Adrenal gland (tissue), 9 donors: ENCODE measurements at regions not wholly inside any gene's neighbourhood (a gene's known extent, or its start where the extent isn't known, plus 50 kb on each side); places are given as distances from the start of the nearest gene placed in this dataset.

Source experiments
- DNase-seq, 7 donors: peaks; one replicate each; pipeline ENCODE4 v3.0.0-alpha.2; 2019 to 2020
- H3K27ac ChIP-seq, 5 donors: fragments of 200-600 bp; sonication (generic) in 4 of 5; 1 replicate in 3 of 5; 2 replicates in 2 of 5; pipeline versions ENCODE4 v1.5.1 to v1.8.0; 2016 to 2020; ENCODE audit warnings: mild to moderate bottlenecking in 1 of 5
- H3K27me3 ChIP-seq: fragments of 200-600 bp; 2 replicates; pipeline ENCODE4 v1.8.0; 2021
- H3K36me3 ChIP-seq, 2 donors: fragments of 200-600 bp; replicated peaks in 1 of 2; 1 replicate in 1 of 2; 2 replicates in 1 of 2; pipeline versions ENCODE4 v1.5.1 to v1.8.0; 2018 to 2022
- H3K4me1 ChIP-seq, 2 donors: fragments of 200-600 bp; replicated peaks in 1 of 2; 1 replicate in 1 of 2; 2 replicates in 1 of 2; pipeline versions ENCODE4 v1.5.1 to v1.8.0; 2018 to 2021
- H3K4me3 ChIP-seq, 4 donors: fragments of 200-600 bp; sonication (generic) in 3 of 4; one replicate each; pipeline ENCODE4 v1.5.1; 2016 to 2018
- H3K9me3 ChIP-seq, 3 donors: fragments of 200-600 bp; sonication (generic) in 1 of 3; replicated peaks in 1 of 3; 1 replicate in 2 of 3; 2 replicates in 1 of 3; pipeline versions ENCODE4 v1.5.1 to v1.8.0; 2016 to 2021
- CTCF ChIP-seq, 6 experiments: fragments of 450-650 bp in 4 of 6; fragments of 200-600 bp in 2 of 6; sonication (generic) in 1 of 6; IDR thresholded peaks; 1 replicate in 5 of 6; 2 replicates in 1 of 6; pipeline versions ENCODE4 v1.5.1 to v1.8.0; 2016 to 2021; ENCODE audit warnings: antibody characterized with exemption in 6 of 6, mild to moderate bottlenecking in 2 of 6, moderate library complexity in 1 of 6
- POLR2A ChIP-seq, 2 donors: fragments of 450-650 bp; IDR thresholded peaks; one replicate each; pipeline ENCODE4 v1.6.1; 2017; ENCODE audit warnings: antibody characterized with exemption in 2 of 2, mild to moderate bottlenecking in 2 of 2, moderate library complexity in 1 of 2
- WGBS, 4 donors: extraction: QIAGEN DNeasy Blood & Tissue Kit in 2 of 4; methylation state at CpG; one replicate each; pipeline versions ENCODE4 v1.1.5 to v1.1.7; 2013 to 2017; 5-methylcytosine and 5-hydroxymethylcytosine counted together
- intact Hi-C, 2 donors: fragments of 100-400 bp; cut with DNase I; formaldehyde crosslinking; loops; one replicate each; pipeline versions ENCODE4 v1.14.1 to v1.15.0; 2022 to 2023
- donor health status: healthy with polysubstance abuse.
- donor health status: Bipolar disorder and iron deficiency.
- donor health status: DM: yes; HTN: yes; CAD: no.
- donor health status: DM: no; HTN: no; CAD: no.
- donor health status: DM: no; HTN: no; CAD: no.

GRCh38 chr3:148381051-148381450 lies 316.7 kb upstream of the AGTR1 start:
- intact Hi-C loops, result loop anchor here in 1 of 2 donors (10.0 kb wide), 1 partner anchor 354 kb away; no protein-coding TSS in a partner anchor

GRCh38 chr3:148389916-148390315 lies 307.8 kb upstream of the AGTR1 start:
- Histone ChIP-seq H3K4me1 (no peaks in the 10 kb centered on the region), H3K27me3 (no peaks in the 10 kb centered on the region), H3K9me3 (peaks cover 0 to 2% (median 0%) of the 10 kb centered on the region in 3 donors), H3K27ac (no peak overlapping the region), H3K4me3 (no peak overlapping the region), H3K36me3 (no peaks in the 10 kb centered on the region)
- no peak for DNase-seq
- 72 to 79% (median 73%) methylated on average over 4 of the region's 4 CpGs for WGBS, 4 donors
- intact Hi-C loops, result loop anchor here in 1 of 2 donors (10.0 kb wide), 1 partner anchor 345 kb away; no protein-coding TSS in a partner anchor
- TF ChIP-seq POLR2A (IDR thresholded peaks at IDR 0.05) (no peak), CTCF (IDR thresholded peaks at IDR 0.05) (no peak)

More at GRCh38 chr3:148381051-148381450, 316.7 kb upstream of the AGTR1 start:
- Histone ChIP-seq H3K4me1 (no peaks in the 10 kb centered on the region), H3K36me3 (no peaks in the 10 kb centered on the region), H3K27me3 (no peaks in the 10 kb centered on the region), H3K4me3 (no peak overlapping the region), H3K27ac (no peak overlapping the region), H3K9me3 (peaks cover 0 to 4% (median 0%) of the 10 kb centered on the region in 3 donors)
- no peak for DNase-seq
- no peak for TF ChIP-seq POLR2A (IDR thresholded peaks at IDR 0.05)
- no peak for TF ChIP-seq CTCF (IDR thresholded peaks at IDR 0.05)
- WGBS, 4 donors, result 82 to 88% (median 87%) methylated on average over 6 of the region's 6 CpGs

GRCh38 chr3:148395821-148396220 lies 301.9 kb upstream of the AGTR1 start:
- intact Hi-C loops, result no loop called here
- Histone ChIP-seq H3K4me3 (no peak overlapping the region), H3K36me3 (no peaks in the 10 kb centered on the region)

GRCh38 chr3:148400754-148401153 lies 296.9 kb upstream of the AGTR1 start:
- H3K9me3 ChIP-seq, result no peaks in the 10 kb centered on the region
- no peaks in the 10 kb centered on the region for H3K27me3 ChIP-seq
- WGBS, 4 donors, result 67 to 79% (median 74%) methylated on average over 1 of the region's 1 CpG
- intact Hi-C loops, result no loop called here
- no peaks in the 10 kb centered on the region for H3K4me1 ChIP-seq
- H3K36me3 ChIP-seq, result no peaks in the 10 kb centered on the region
- TF ChIP-seq POLR2A (IDR thresholded peaks at IDR 0.05), result no peak
- TF ChIP-seq CTCF (IDR thresholded peaks at IDR 0.05), result no peak
- no peak overlapping the region for H3K27ac ChIP-seq
- DNase-seq, result no peak
- H3K4me3 ChIP-seq, result no peak overlapping the region

More at GRCh38 chr3:148395821-148396220, 301.9 kb upstream of the AGTR1 start:
- TF ChIP-seq POLR2A (IDR thresholded peaks at IDR 0.05) (no peak), CTCF (IDR thresholded peaks at IDR 0.05) (no peak)
- Histone ChIP-seq H3K4me1 (no peaks in the 10 kb centered on the region), H3K27me3 (no peaks in the 10 kb centered on the region), H3K9me3 (no peaks in the 10 kb centered on the region), H3K27ac (no peak overlapping the region)
- DNase-seq, result no peak
